ENCODE measurements at regions not wholly inside any gene's neighbourhood (a gene's known extent, or its start where the extent isn't known, plus 50 kb on each side); places are given as distances from the start of the nearest gene placed in this dataset.

- no peaks in the 10 kb centered on the region for H3K4me1 Mint-ChIP-seq (ENCODE audit: low read depth)
- no peak for TF ChIP-seq CTCF (IDR thresholded peaks at IDR 0.05)
- no peaks in the 10 kb centered on the region for H3K27me3 Mint-ChIP-seq (ENCODE audit: insufficient read depth)
- H3K9me3 Mint-ChIP-seq = peaks cover 36% of the 10 kb centered on the region
- H3K36me3 Mint-ChIP-seq (ENCODE audit: low read depth) = no peaks in the 10 kb centered on the region
- no peak for DNase-seq
- H3K27ac Mint-ChIP-seq = no peak overlapping the region
- no peak overlapping the region for H3K4me3 Mint-ChIP-seq
These were observed 1517.7 kb upstream of the CDH8 start for GRCh38 chr16:63553980-63554379.

GRCh38 chr16:63539276-63539675, 1503.0 kb upstream of the CDH8 start:
- Mint-ChIP-seq H3K9me3 (peaks cover 22% of the 10 kb centered on the region), H3K27ac (no peak overlapping the region), H3K4me3 (no peak overlapping the region), H3K36me3 (ENCODE audit: low read depth) (no peaks in the 10 kb centered on the region), H3K4me1 (ENCODE audit: low read depth) (no peaks in the 10 kb centered on the region), H3K27me3 (ENCODE audit: insufficient read depth) (no peaks in the 10 kb centered on the region)
- DNase-seq = no peak
- no peak for TF ChIP-seq CTCF (IDR thresholded peaks at IDR 0.05)

- no peaks in the 10 kb centered on the region for H3K4me1 Mint-ChIP-seq (ENCODE audit: low read depth)
- no peak for TF ChIP-seq CTCF (IDR thresholded peaks at IDR 0.05)
These were observed 1494.7 kb upstream of the CDH8 start for GRCh38 chr16:63530974-63531373.

GRCh38 chr16:63530208-63530607, 1494.0 kb upstream of the CDH8 start:
- no peaks in the 10 kb centered on the region; the same call in 1 of the 2 replicates for H3K27me3 Mint-ChIP-seq (ENCODE audit: insufficient read depth)
- no peaks in the 10 kb centered on the region for H3K4me1 Mint-ChIP-seq (ENCODE audit: low read depth)
- peaks cover 51% of the 10 kb centered on the region for H3K9me3 Mint-ChIP-seq
- no peak overlapping the region for H3K4me3 Mint-ChIP-seq
- no peak for DNase-seq
- no peak for TF ChIP-seq CTCF (IDR thresholded peaks at IDR 0.05)
- H3K36me3 Mint-ChIP-seq (ENCODE audit: low read depth) = no peaks in the 10 kb centered on the region
- H3K27ac Mint-ChIP-seq = no peak overlapping the region

More at GRCh38 chr16:63530974-63531373, 1494.7 kb upstream of the CDH8 start:
- H3K27me3 Mint-ChIP-seq (ENCODE audit: insufficient read depth) = no peaks in the 10 kb centered on the region
- peaks cover 51% of the 10 kb centered on the region for H3K9me3 Mint-ChIP-seq
- no peak for DNase-seq
- H3K4me3 Mint-ChIP-seq = no peak overlapping the region
- H3K36me3 Mint-ChIP-seq (ENCODE audit: low read depth) = no peaks in the 10 kb centered on the region
- no peak overlapping the region for H3K27ac Mint-ChIP-seq

- no peaks in the 10 kb centered on the region for H3K36me3 Mint-ChIP-seq (ENCODE audit: low read depth)
These were observed 1491.2 kb upstream of the CDH8 start for GRCh38 chr16:63527404-63527803.

More at GRCh38 chr16:63527404-63527803, 1491.2 kb upstream of the CDH8 start:
- Mint-ChIP-seq H3K9me3 (peaks cover 48% of the 10 kb centered on the region), H3K4me3 (no peak overlapping the region), H3K4me1 (ENCODE audit: low read depth) (no peaks in the 10 kb centered on the region), H3K27me3 (ENCODE audit: insufficient read depth) (no peaks in the 10 kb centered on the region; the same call in 1 of the 2 replicates), H3K27ac (no peak overlapping the region)
- no peak for TF ChIP-seq CTCF (IDR thresholded peaks at IDR 0.05)
- no peak for DNase-seq

Data from HFFc6 (cell line).